ENCODE measurements at regions not wholly inside any gene's neighbourhood (a gene's known extent, or its start where the extent isn't known, plus 50 kb on each side); places are given as distances from the start of the nearest gene placed in this dataset.

GRCh38 chr21:21737186-21737585 is 739.0 kb downstream of the NCAM2 start (continued):
- TF ChIP-seq CTCF (IDR thresholded peaks at IDR 0.05) (no peak), CHD4 (IDR thresholded peaks at IDR 0.05; ENCODE audit: borderline replicate concordance) (no peak), FOSB (CRISPR knock-in tag; IDR thresholded peaks at IDR 0.05) (no peak)

GRCh38 chr21:21740207-21740606 is 742.0 kb downstream of the NCAM2 start:
- TF ChIP-seq CEBPB (IDR thresholded peaks at IDR 0.05): no peak
- ChIA-PET POLR2A (no interaction called here), CTCF (no interaction called here)
- Histone ChIP-seq H3K4me3 (no peak overlapping the region), H3K9me3 (no peaks in the 10 kb centered on the region), H3K4me2 (no peak overlapping the region), H3K4me1 (no peaks in the 10 kb centered on the region), H3K27ac (no peak overlapping the region)
- FAIRE-seq (no peak), DNase-seq (ENCODE audit: low read depth in 1 of 2, low spot score in 1 of 2) (no peak), ATAC-seq (no peak)
- WGBS (ENCODE audit: missing lambda C conversion rate): 4% methylated on average over 5 of the region's 5 CpGs

GRCh38 chr21:21750124-21750825 is 752.1 kb downstream of the NCAM2 start:
- no peak for FAIRE-seq

GRCh38 chr21:21751286-21751685 is 753.1 kb downstream of the NCAM2 start:
- FAIRE-seq (no peak), DNase-seq (ENCODE audit: low read depth in 1 of 2, low spot score in 1 of 2) (no peak), ATAC-seq (no peak)
- CTCF ChIA-PET: no interaction called here
- POLR2A ChIA-PET: no interaction called here
- no peak overlapping the region for H3K4me3 ChIP-seq
- 0% methylated on average over 1 of the region's 1 CpG for WGBS (ENCODE audit: missing lambda C conversion rate)
- no peak overlapping the region for H3K4me2 ChIP-seq
- H3K4me1 ChIP-seq: no peaks in the 10 kb centered on the region
- H3K27ac ChIP-seq: no peak overlapping the region
- TF ChIP-seq ZNF302 (CRISPR knock-in tag; IDR thresholded peaks at IDR 0.05) (no peak), HES2 (IDR thresholded peaks at IDR 0.05) (no peak), HOXB13 (CRISPR knock-in tag; IDR thresholded peaks at IDR 0.05; ENCODE audit: low read depth) (no peak), MAX (IDR thresholded peaks at IDR 0.05) (no peak), CBX8 (IDR thresholded peaks at IDR 0.05) (no peak), EHMT2 (IDR thresholded peaks at IDR 0.05; ENCODE audit: low read depth) (no peak), CBX2 (IDR thresholded peaks at IDR 0.05; ENCODE audit: borderline replicate concordance, low read depth) (no peak), POLR2AphosphoS2 (conservative IDR thresholded peaks at IDR 0.05; ENCODE audit: low read length) (no peak), SMC3 (IDR thresholded peaks at IDR 0.05) (no peak), CEBPB (IDR thresholded peaks at IDR 0.05) (no peak), RCOR1 (IDR thresholded peaks at IDR 0.05; ENCODE audit: low read depth, low read length) (no peak), E2F6 (IDR thresholded peaks at IDR 0.05; ENCODE audit: borderline replicate concordance, low read depth) (no peak), KDM1A (IDR thresholded peaks at IDR 0.05; ENCODE audit: low read depth) (no peak), EP300 (IDR thresholded peaks at IDR 0.05) (no peak), HOXA7 (CRISPR knock-in tag; IDR thresholded peaks at IDR 0.05) (no peak), RFX5 (IDR thresholded peaks at IDR 0.05) (no peak)
- no peaks in the 10 kb centered on the region for H3K9me3 ChIP-seq

More at GRCh38 chr21:21750124-21750825, 752.1 kb downstream of the NCAM2 start:
- ATAC-seq: no peak
- CTCF ChIA-PET: no interaction called here
- Histone ChIP-seq H3K4me2 (no peak overlapping the region), H3K27ac (no peak overlapping the region), H3K4me1 (no peaks in the 10 kb centered on the region), H3K9me3 (no peaks in the 10 kb centered on the region), H3K4me3 (no peak overlapping the region)
- 1% methylated on average over 4 of the region's 4 CpGs for WGBS (ENCODE audit: missing lambda C conversion rate)
- POLR2A ChIA-PET: no interaction called here
- no peak for DNase-seq (ENCODE audit: low read depth in 1 of 2, low spot score in 1 of 2)
- TF ChIP-seq POLR2AphosphoS2 (conservative IDR thresholded peaks at IDR 0.05; ENCODE audit: low read length) (no peak), ATOH8 (CRISPR knock-in tag; IDR thresholded peaks at IDR 0.05; ENCODE audit: low read depth) (no peak), RNF2 (IDR thresholded peaks at IDR 0.05; ENCODE audit: borderline replicate concordance, low read depth) (no peak), FOSB (CRISPR knock-in tag; IDR thresholded peaks at IDR 0.05) (no peak), HOXB5 (CRISPR knock-in tag; IDR thresholded peaks at IDR 0.05) (no peak), GATA3 (IDR thresholded peaks at IDR 0.05; ENCODE audit: borderline replicate concordance) (no peak), KDM1A (IDR thresholded peaks at IDR 0.05; ENCODE audit: low read depth) (no peak), TFCP2L1 (CRISPR knock-in tag; IDR thresholded peaks at IDR 0.05) (no peak)
